Neural crest cell (in vitro differentiated cells): ENCODE measurements at regions not wholly inside any gene's neighbourhood (a gene's known extent, or its start where the extent isn't known, plus 50 kb on each side); places are given as distances from the start of the nearest gene placed in this dataset.

Experiments used
- DNase-seq: peaks from one replicate; pipeline ENCODE4 v3.0.0; 2021; ENCODE audit warnings: low read depth, mixed read lengths, low spot score
- H3K27ac Mint-ChIP-seq: one replicate; pipeline ENCODE4 v1.8.0; 2021; ENCODE audit warnings: mild to moderate bottlenecking, mixed read lengths; ENCODE audit not compliant: unreplicated experiment
- H3K27me3 Mint-ChIP-seq: 2 replicates; pipeline ENCODE4 v1.8.0; 2021; ENCODE audit warnings: low read depth, mild to moderate bottlenecking, mixed read lengths
- H3K36me3 Mint-ChIP-seq: 2 replicates; pipeline ENCODE4 v1.8.0; 2021; ENCODE audit warnings: low read depth, mild to moderate bottlenecking, mixed read lengths
- H3K4me1 Mint-ChIP-seq: 2 replicates; pipeline ENCODE4 v1.8.0; 2021; ENCODE audit warnings: mixed read lengths
- H3K4me3 Mint-ChIP-seq: one replicate; pipeline ENCODE4 v1.8.0; 2021; ENCODE audit warnings: mild to moderate bottlenecking, mixed read lengths
- H3K9me3 Mint-ChIP-seq: 2 replicates; pipeline ENCODE4 v1.8.0; 2021; ENCODE audit warnings: mixed read lengths
- CTCF ChIP-seq: fragments of 200-600 bp; sonication (generic); conservative IDR thresholded peaks from 2 replicates; pipeline ENCODE4 v1.5.0; 2021; ENCODE audit warnings: antibody characterized with exemption, mild to moderate bottlenecking

GRCh38 chr3:46120983-46121382 is 87.1 kb downstream of the CCR1 start:
- H3K4me3 Mint-ChIP-seq = no peak overlapping the region

GRCh38 chr3:46119709-46120498 is 88.2 kb downstream of the CCR1 start:
- peaks cover 24% of the 10 kb centered on the region for H3K27me3 Mint-ChIP-seq
- no peaks in the 10 kb centered on the region for H3K9me3 Mint-ChIP-seq
- no peak for DNase-seq
- H3K4me3 Mint-ChIP-seq = no peak overlapping the region
- TF ChIP-seq CTCF = no peak
- no peak overlapping the region for H3K27ac Mint-ChIP-seq
- H3K4me1 Mint-ChIP-seq = no peaks in the 10 kb centered on the region
- no peaks in the 10 kb centered on the region for H3K36me3 Mint-ChIP-seq

More at GRCh38 chr3:46120983-46121382, 87.1 kb downstream of the CCR1 start:
- peaks cover 24% of the 10 kb centered on the region for H3K27me3 Mint-ChIP-seq
- no peaks in the 10 kb centered on the region for H3K9me3 Mint-ChIP-seq
- no peak overlapping the region for H3K27ac Mint-ChIP-seq
- DNase-seq = no peak
- no peaks in the 10 kb centered on the region for H3K36me3 Mint-ChIP-seq
- H3K4me1 Mint-ChIP-seq = no peaks in the 10 kb centered on the region
- no peak for TF ChIP-seq CTCF

- H3K4me1 Mint-ChIP-seq = no peaks in the 10 kb centered on the region
- H3K9me3 Mint-ChIP-seq = no peaks in the 10 kb centered on the region
- H3K27me3 Mint-ChIP-seq = peaks cover 24% of the 10 kb centered on the region
- DNase-seq = no peak
- H3K36me3 Mint-ChIP-seq = no peaks in the 10 kb centered on the region
- TF ChIP-seq CTCF = no peak
- H3K4me3 Mint-ChIP-seq = no peak overlapping the region
- H3K27ac Mint-ChIP-seq = no peak overlapping the region
Observed at GRCh38 chr3:46119253-46119652, 88.9 kb downstream of the CCR1 start.

GRCh38 chr3:46116996-46117395 is 89.7 kb upstream of the XCR1 start:
- Mint-ChIP-seq H3K27ac (no peak overlapping the region), H3K36me3 (no peaks in the 10 kb centered on the region), H3K27me3 (peaks cover 20% of the 10 kb centered on the region), H3K4me1 (no peaks in the 10 kb centered on the region), H3K4me3 (no peak overlapping the region), H3K9me3 (no peaks in the 10 kb centered on the region)
- TF ChIP-seq CTCF = no peak
- no peak for DNase-seq

- no peak for DNase-seq
- Mint-ChIP-seq H3K36me3 (no peaks in the 10 kb centered on the region), H3K4me3 (no peak overlapping the region), H3K27me3 (peaks cover 6% of the 10 kb centered on the region), H3K9me3 (no peaks in the 10 kb centered on the region), H3K4me1 (no peaks in the 10 kb centered on the region), H3K27ac (no peak overlapping the region)
- no peak for TF ChIP-seq CTCF
Observed at GRCh38 chr3:46114323-46114988, 87.2 kb upstream of the XCR1 start.
